Epithelial cell of esophagus (primary cell): ENCODE measurements at regions not wholly inside any gene's neighbourhood (a gene's known extent, or its start where the extent isn't known, plus 50 kb on each side); places are given as distances from the start of the nearest gene placed in this dataset.
"Not testable (repeated sequence)": the region's sequence is repeated elsewhere in the genome, so short reads cannot be mapped to it uniquely, and the experiment has no call there.

Experiments
- DNase-seq: peaks from one replicate; pipeline ENCODE4 v3.0.0; 2010; ENCODE audit warnings: low read depth
- H3K4me3 ChIP-seq: 2 replicates; pipeline ENCODE4 v1.5.1; 2011; ENCODE audit warnings: mild to moderate bottlenecking, low read length, control low read depth
- TF ChIP-seq, protein P1 (sequence below): IDR thresholded peaks from 2 replicates; pipeline ENCODE4 v1.5.1; 2011; ENCODE audit warnings: low read depth, mild to moderate bottlenecking, low read length, control low read depth, inconsistent platforms; ENCODE audit not compliant: insufficient read depth; ENCODE audit errors: missing control alignments

DNA sequence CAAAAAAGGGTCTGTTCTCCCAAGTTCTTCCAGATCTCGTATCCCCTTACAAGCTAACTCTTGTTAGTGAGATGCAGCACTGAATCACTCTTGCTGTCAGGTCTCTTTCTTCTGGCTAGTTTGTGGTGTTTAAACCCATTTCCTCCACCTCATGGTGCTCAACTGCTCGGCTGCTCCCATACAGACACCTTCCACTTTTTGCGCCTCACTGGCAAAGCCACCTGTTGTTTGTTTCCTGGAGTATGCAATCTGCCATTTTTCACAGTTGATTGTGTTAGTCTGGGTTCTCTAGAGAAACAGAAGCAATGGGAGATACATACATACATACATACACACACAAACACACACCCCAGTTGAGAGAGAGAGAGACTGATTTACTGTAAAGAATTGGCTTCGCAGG lies 124.4 kb upstream of the SP8 start:
- H3K4me3 ChIP-seq: no peak overlapping the region
- TF ChIP-seq, protein P1, sequence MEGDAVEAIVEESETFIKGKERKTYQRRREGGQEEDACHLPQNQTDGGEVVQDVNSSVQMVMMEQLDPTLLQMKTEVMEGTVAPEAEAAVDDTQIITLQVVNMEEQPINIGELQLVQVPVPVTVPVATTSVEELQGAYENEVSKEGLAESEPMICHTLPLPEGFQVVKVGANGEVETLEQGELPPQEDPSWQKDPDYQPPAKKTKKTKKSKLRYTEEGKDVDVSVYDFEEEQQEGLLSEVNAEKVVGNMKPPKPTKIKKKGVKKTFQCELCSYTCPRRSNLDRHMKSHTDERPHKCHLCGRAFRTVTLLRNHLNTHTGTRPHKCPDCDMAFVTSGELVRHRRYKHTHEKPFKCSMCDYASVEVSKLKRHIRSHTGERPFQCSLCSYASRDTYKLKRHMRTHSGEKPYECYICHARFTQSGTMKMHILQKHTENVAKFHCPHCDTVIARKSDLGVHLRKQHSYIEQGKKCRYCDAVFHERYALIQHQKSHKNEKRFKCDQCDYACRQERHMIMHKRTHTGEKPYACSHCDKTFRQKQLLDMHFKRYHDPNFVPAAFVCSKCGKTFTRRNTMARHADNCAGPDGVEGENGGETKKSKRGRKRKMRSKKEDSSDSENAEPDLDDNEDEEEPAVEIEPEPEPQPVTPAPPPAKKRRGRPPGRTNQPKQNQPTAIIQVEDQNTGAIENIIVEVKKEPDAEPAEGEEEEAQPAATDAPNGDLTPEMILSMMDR: no peak
- DNase-seq: no peak

DNA sequence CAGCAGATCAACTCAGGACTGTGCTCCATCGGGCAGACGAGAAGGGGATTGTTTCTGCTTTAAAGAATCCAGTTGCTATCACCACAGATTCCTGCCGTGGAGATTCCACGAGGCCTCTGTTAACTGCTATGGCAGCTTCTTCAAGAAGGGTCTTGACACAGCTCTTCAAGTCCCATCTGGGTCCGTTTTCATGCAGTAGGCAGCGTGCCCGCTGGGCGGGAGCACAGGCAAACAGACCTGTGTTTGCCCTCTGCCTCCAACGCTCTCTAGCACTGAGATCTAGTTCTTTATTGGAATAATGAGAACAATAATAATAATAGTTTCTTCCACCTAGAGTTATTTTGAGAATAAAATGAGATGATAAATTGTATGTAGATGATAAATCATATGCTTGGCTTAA lies 127.2 kb upstream of the SP8 start:
- DNase-seq: no peak
- TF ChIP-seq, protein P1: no peak
- no peak overlapping the region for H3K4me3 ChIP-seq

DNA sequence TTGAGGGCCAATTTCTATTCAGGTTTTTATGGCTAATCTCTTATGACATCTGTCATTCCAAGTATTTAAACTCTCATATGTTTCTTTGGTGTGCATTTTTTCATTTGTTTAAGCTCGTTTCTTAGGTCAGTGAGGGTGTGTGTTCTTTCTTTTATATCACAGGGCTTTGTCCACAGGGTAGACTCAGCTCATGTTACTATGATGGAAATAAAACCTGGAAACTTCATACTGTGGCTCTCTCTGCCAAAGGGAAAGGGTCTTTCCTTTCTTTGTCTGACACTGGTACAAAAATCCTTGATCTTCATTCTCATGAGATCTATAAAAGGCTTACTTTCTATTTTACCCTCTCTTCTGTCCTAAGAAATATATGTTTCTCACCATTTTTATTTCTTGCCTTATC lies 129.6 kb upstream of the SP8 start:
- DNase-seq: no peak
- TF ChIP-seq, protein P1: no peak
- no peak overlapping the region for H3K4me3 ChIP-seq

DNA sequence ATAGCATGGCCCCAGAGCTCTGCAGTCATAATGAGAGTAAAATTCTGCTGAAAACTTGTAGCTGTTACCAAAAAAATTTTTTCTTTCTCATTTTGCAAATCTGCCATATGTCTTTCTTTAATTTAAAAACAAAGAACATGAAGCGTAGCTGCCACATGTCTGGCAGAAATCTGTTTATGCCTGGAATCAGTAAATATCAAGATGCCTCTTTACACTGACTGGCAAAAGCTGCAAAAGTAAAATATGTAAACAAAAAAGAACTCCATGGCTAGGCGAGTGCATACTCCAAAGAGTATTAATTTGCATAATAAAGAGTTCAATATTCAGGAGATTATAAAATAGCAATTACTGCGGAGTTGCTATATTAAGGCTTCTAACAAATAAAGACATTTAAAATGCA lies 130.9 kb upstream of the SP8 start:
- TF ChIP-seq, protein P1: no peak
- H3K4me3 ChIP-seq: no peak overlapping the region
- no peak for DNase-seq

DNA sequence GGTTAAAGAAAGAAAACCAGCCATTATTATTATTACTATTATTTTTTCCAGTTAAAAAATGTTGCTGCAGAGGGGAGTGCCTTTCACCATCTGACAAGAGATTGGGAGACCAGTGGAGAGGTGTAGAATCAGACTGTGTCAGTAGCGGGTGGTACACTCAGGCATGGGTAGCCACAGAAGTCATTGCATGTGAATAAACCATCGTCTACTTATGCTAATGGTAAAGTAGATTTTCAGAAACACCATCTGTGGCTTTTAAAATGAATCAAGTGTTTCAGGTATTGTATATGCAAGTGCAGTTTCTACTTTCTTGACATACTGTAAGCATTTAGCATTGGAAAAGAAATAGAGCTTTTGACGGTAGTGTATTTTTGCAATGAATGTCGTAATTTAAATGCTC lies 131.5 kb upstream of the SP8 start:
- DNase-seq: no peak
- H3K4me3 ChIP-seq: no peak overlapping the region
- TF ChIP-seq, protein P1: no peak

DNA sequence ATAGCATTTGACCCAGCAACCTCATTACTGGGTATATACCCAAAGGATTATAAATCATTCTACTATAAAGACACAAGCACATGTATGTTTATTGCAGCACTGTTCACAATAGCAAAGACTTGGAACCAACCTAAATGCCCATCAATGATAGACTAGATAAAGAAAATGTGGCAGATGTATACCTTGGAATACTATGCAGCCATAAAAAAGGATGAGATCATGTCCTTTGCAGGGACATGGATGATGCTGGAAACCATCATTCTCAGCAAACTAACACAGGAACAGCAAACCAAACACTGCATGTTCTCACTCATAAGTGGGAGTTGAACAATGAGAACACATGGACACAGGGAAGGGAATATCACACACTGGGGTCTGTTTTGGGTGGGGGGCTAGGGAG lies 140.5 kb upstream of the SP8 start:
- not testable (repeated sequence) for DNase-seq

DNA sequence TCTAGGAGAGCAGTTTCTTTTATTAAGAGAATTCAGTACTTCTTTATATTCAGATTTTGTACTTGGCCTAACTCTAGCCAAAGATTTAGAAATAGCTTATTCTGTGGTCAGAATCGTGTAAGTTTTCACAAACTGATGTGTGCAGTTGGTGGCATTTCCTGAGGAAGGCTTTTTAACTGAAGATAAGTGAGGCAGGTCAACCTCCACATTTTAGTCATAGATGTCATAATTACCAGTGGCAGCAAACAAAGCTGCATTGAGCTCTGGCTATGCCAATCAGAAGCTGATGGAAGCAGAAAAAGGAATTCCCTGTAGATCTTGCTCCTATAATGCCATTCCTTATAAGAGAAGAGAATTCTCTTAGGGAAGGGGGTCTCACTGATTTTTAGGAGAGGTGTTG lies 141.3 kb upstream of the SP8 start:
- DNase-seq: no peak
- TF ChIP-seq, protein P1: no peak
- H3K4me3 ChIP-seq: no peak overlapping the region

More for the DNA sequence above, 140.5 kb upstream of the SP8 start:
- not testable (repeated sequence) for H3K4me3 ChIP-seq

DNA sequence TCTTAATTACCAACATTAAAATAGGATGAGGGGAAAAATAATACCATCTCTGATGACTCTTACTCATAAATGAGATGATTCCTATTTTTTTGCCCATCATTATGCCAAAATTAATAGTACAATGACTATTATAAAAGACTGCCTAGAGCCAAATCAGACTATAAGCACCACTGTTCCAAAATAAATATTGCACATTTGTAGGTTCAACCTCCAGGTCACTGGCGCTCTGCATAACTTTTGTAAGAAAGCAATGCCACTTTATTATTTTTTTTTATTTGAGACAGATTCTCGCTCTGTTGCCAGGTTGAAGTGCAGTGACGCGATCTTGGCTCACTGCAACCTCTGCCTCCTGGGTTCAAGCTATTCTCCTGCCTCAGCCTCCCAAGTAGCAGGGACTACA lies 142.5 kb upstream of the SP8 start:
- TF ChIP-seq, protein P1: no peak
- H3K4me3 ChIP-seq: no peak overlapping the region
- no peak for DNase-seq
